HEK293 (cell line): ENCODE measurements at regions not wholly inside any gene's neighbourhood (a gene's known extent, or its start where the extent isn't known, plus 50 kb on each side); places are given as distances from the start of the nearest gene placed in this dataset.

Experiments used
- CTCF ChIA-PET: fragments of 350-600 bp; formaldehyde crosslinking; extraction: SDS; loops from one replicate; lab custom pipeline; 2021; ENCODE audit warnings: antibody characterized with exemption; lab: Yijun Ruan, JAX
- POLR2A ChIA-PET: fragments of 300-600 bp; formaldehyde crosslinking; extraction: SDS; loops from one replicate; lab custom pipeline; 2020; ENCODE audit warnings: antibody characterized with exemption, inconsistent platforms; lab: Yijun Ruan, JAX
- H3K27ac ChIP-seq: fragments of 200-500 bp; sonication (Bioruptor generic); 2 replicates; pipeline ENCODE4 v1.5.1; 2014; ENCODE audit warnings: low read depth, low read length, control low read depth, inconsistent platforms; ENCODE audit errors: extremely low read depth
- H3K36me3 ChIP-seq, 2 experiments: fragments of 200-500 bp in 1 of 2; sonication (Bioruptor generic) in 1 of 2; 1 replicate in 1 of 2; 2 replicates in 1 of 2; pipeline ENCODE4 v1.5.1; 2014 to 2017; ENCODE audit warnings: inconsistent platforms in 2 of 2, low read length in 2 of 2; ENCODE audit not compliant: control insufficient read depth in 2 of 2, insufficient read depth in 1 of 2
- H3K4me1 ChIP-seq: fragments of 200-500 bp; sonication (Bioruptor generic); 2 replicates; pipeline ENCODE4 v1.5.1; 2014; ENCODE audit warnings: mild to moderate bottlenecking, low read length, inconsistent platforms; ENCODE audit not compliant: control insufficient read depth, insufficient read depth
- H3K4me3 ChIP-seq: 2 replicates; pipeline ENCODE4 v1.5.1; 2011; ENCODE audit warnings: low read depth, mild to moderate bottlenecking, control low read depth, low read length, moderate library complexity
- H3K9me3 ChIP-seq: fragments of 200-500 bp; sonication (Bioruptor generic); 2 replicates; pipeline ENCODE4 v1.5.1; 2014; ENCODE audit warnings: low read depth, low read length, inconsistent platforms; ENCODE audit not compliant: control insufficient read depth, insufficient read depth
- BCL11A ChIP-seq: fragments of 450-650 bp; formaldehyde crosslinking; IDR thresholded peaks from 2 replicates; pipeline ENCODE4 v1.5.1; 2016; ENCODE audit warnings: low read depth, missing biosample characterization, missing genetic modification characterization
- GLIS1 ChIP-seq: fragments of 450-650 bp; formaldehyde crosslinking; IDR thresholded peaks from 2 replicates; pipeline ENCODE4 v1.5.1; 2016; ENCODE audit warnings: missing biosample characterization, missing genetic modification characterization
- GLIS2 ChIP-seq: fragments of 450-650 bp; formaldehyde crosslinking; IDR thresholded peaks from 2 replicates; pipeline ENCODE4 v1.5.1; 2016; ENCODE audit warnings: missing biosample characterization, missing genetic modification characterization
- OSR2 ChIP-seq: fragments of 450-650 bp; formaldehyde crosslinking; IDR thresholded peaks from 2 replicates; pipeline ENCODE4 v1.5.1; 2016; ENCODE audit warnings: missing biosample characterization, missing genetic modification characterization
- PRDM10 ChIP-seq: fragments of 450-650 bp; formaldehyde crosslinking; IDR thresholded peaks from 2 replicates; pipeline ENCODE4 v1.5.1; 2016; ENCODE audit warnings: missing biosample characterization, missing genetic modification characterization
- PRDM4 ChIP-seq: fragments of 450-650 bp; formaldehyde crosslinking; IDR thresholded peaks from 2 replicates; pipeline ENCODE4 v1.5.1; 2017; ENCODE audit warnings: missing biosample characterization, missing genetic modification characterization
- REPIN1 ChIP-seq: fragments of 450-650 bp; formaldehyde crosslinking; IDR thresholded peaks from 2 replicates; pipeline ENCODE4 v1.5.1; 2017; ENCODE audit warnings: missing biosample characterization, missing genetic modification characterization, low read depth
- TSHZ1 ChIP-seq: fragments of 450-650 bp; formaldehyde crosslinking; IDR thresholded peaks from 2 replicates; pipeline ENCODE4 v1.5.1; 2016; ENCODE audit warnings: missing biosample characterization, missing genetic modification characterization, borderline replicate concordance
- ZFP37 ChIP-seq: fragments of 450-650 bp; formaldehyde crosslinking; IDR thresholded peaks from 2 replicates; pipeline ENCODE4 v1.5.1; 2016; ENCODE audit warnings: missing biosample characterization, missing genetic modification characterization
- ZNF169 ChIP-seq: fragments of 450-650 bp; formaldehyde crosslinking; IDR thresholded peaks from 2 replicates; pipeline ENCODE4 v1.5.1; 2016; ENCODE audit warnings: missing biosample characterization, missing genetic modification characterization
- ZNF175 ChIP-seq: fragments of 450-650 bp; formaldehyde crosslinking; IDR thresholded peaks from 2 replicates; pipeline ENCODE4 v1.5.1; 2016; ENCODE audit warnings: missing biosample characterization, missing genetic modification characterization
- ZNF184 ChIP-seq: fragments of 450-650 bp; IDR thresholded peaks from 2 replicates; pipeline ENCODE4 v1.5.1; 2018; ENCODE audit warnings: missing biosample characterization, mild to moderate bottlenecking, missing genetic modification characterization
- ZNF221 ChIP-seq: fragments of 450-650 bp; formaldehyde crosslinking; IDR thresholded peaks from 2 replicates; pipeline ENCODE4 v1.5.1; 2017; ENCODE audit warnings: missing biosample characterization, missing genetic modification characterization, borderline replicate concordance
- ZNF266 ChIP-seq: fragments of 450-650 bp; formaldehyde crosslinking; IDR thresholded peaks from 2 replicates; pipeline ENCODE4 v1.5.1; 2016; ENCODE audit warnings: missing biosample characterization, missing genetic modification characterization, low read depth
- ZNF274 ChIP-seq, 2 experiments: fragments of 200-500 bp in 1 of 2; fragments of 450-650 bp in 1 of 2; sonication (Bioruptor generic) in 1 of 2; formaldehyde crosslinking in 1 of 2; IDR thresholded peaks; 2 replicates each; pipeline versions ENCODE4 v1.5.1 to v1.6.1; 2014 to 2016; ENCODE audit warnings: borderline replicate concordance in 1 of 2, inconsistent platforms in 1 of 2, low read length in 1 of 2, missing biosample characterization in 1 of 2, missing genetic modification characterization in 1 of 2
- ZNF292 ChIP-seq: fragments of 450-650 bp; formaldehyde crosslinking; IDR thresholded peaks from 2 replicates; pipeline ENCODE4 v1.5.1; 2016; ENCODE audit warnings: low read depth, missing biosample characterization, missing genetic modification characterization, borderline replicate concordance
- ZNF366 ChIP-seq: fragments of 450-650 bp; formaldehyde crosslinking; conservative IDR thresholded peaks from 2 replicates; pipeline ENCODE4 v1.5.1; 2016; ENCODE audit warnings: missing biosample characterization, missing genetic modification characterization
- ZNF391 ChIP-seq: fragments of 450-650 bp; formaldehyde crosslinking; IDR thresholded peaks from 2 replicates; pipeline ENCODE4 v1.5.1; 2016; ENCODE audit warnings: low read depth, missing biosample characterization, missing genetic modification characterization, borderline replicate concordance
- ZNF426 ChIP-seq: fragments of 450-650 bp; formaldehyde crosslinking; IDR thresholded peaks from 2 replicates; pipeline ENCODE4 v1.5.1; 2017; ENCODE audit warnings: missing biosample characterization, missing genetic modification characterization, mild to moderate bottlenecking, inconsistent platforms, moderate library complexity
- ZNF558 ChIP-seq: fragments of 450-650 bp; formaldehyde crosslinking; IDR thresholded peaks from 2 replicates; pipeline ENCODE4 v1.5.1; 2016; ENCODE audit warnings: missing biosample characterization, missing genetic modification characterization
- ZNF639 ChIP-seq: fragments of 450-650 bp; formaldehyde crosslinking; IDR thresholded peaks from 2 replicates; pipeline ENCODE4 v1.5.1; 2016; ENCODE audit warnings: missing biosample characterization, missing genetic modification characterization

- CTCF ChIA-PET: no interaction called here
- H3K4me3 ChIP-seq: no peak overlapping the region
- H3K27ac ChIP-seq: no peak overlapping the region
- POLR2A ChIA-PET: no interaction called here
- no peaks in the 10 kb centered on the region for H3K9me3 ChIP-seq
- H3K36me3 ChIP-seq: no peaks in the 10 kb centered on the region
- TF ChIP-seq ZFP37 (no peak), ZNF366 (tag by site-specific recombination) (0 out of 2 replicates have a peak, but pooled peaks have one; percentile 25)
- H3K4me1 ChIP-seq: no peaks in the 10 kb centered on the region
Observed at GRCh38 chr1:4024811-4025210, 124.7 kb upstream of the C1orf174 start.

GRCh38 chr1:4025752-4026151, 125.7 kb upstream of the C1orf174 start:
- no peak overlapping the region for H3K27ac ChIP-seq
- TF ChIP-seq ZNF391 (tag by site-specific recombination): no peak
- TF ChIP-seq ZNF426 (tag by site-specific recombination): no peak
- no peak for TF ChIP-seq GLIS2 (tag by site-specific recombination)
- no peak for TF ChIP-seq GLIS1 (tag by site-specific recombination)
- no peak for TF ChIP-seq ZNF221
- TF ChIP-seq TSHZ1 (tag by site-specific recombination): no peak
- no peak for TF ChIP-seq ZNF558 (tag by site-specific recombination)
- no peak for TF ChIP-seq ZNF292
- TF ChIP-seq, all 188 proteins: peak for 0
- POLR2A ChIA-PET: interaction anchor here (0.6 kb wide), 1 partner anchor 87 kb away, joined by 3 read pairs; no protein-coding TSS in a partner anchor
- Histone ChIP-seq H3K9me3 (no peaks in the 10 kb centered on the region), H3K4me3 (no peak overlapping the region), H3K36me3 (no peaks in the 10 kb centered on the region), H3K4me1 (no peaks in the 10 kb centered on the region)
- CTCF ChIA-PET: no interaction called here

GRCh38 chr1:4027008-4027407, 126.9 kb upstream of the C1orf174 start:
- Histone ChIP-seq H3K4me1 (no peaks in the 10 kb centered on the region), H3K36me3 (no peaks in the 10 kb centered on the region), H3K9me3 (no peaks in the 10 kb centered on the region), H3K27ac (no peak overlapping the region), H3K4me3 (no peak overlapping the region)
- ChIA-PET CTCF (interaction anchor here (0.7 kb wide), 1 partner anchor 60 kb away, joined by 3 read pairs; no protein-coding TSS in a partner anchor), POLR2A (no interaction called here)
- TF ChIP-seq ZNF639: no peak
- no peak for TF ChIP-seq OSR2 (tag by site-specific recombination)
- no peak for TF ChIP-seq REPIN1 (tag by site-specific recombination)
- no peak for TF ChIP-seq ZNF266 (tag by site-specific recombination)
- no peak for TF ChIP-seq ZNF426 (tag by site-specific recombination)
- no peak for TF ChIP-seq BCL11A (tag by site-specific recombination)
- TF ChIP-seq ZNF169 (tag by site-specific recombination): no peak
- no peak for TF ChIP-seq PRDM4 (tag by site-specific recombination)
- no peak for TF ChIP-seq ZNF274 (IDR thresholded peaks at IDR 0.05; ENCODE audit: low read length)
- no peak for TF ChIP-seq ZNF274 (tag by site-specific recombination; IDR thresholded peaks at IDR 0.05; ENCODE audit: borderline replicate concordance)
- TF ChIP-seq ZNF175 (tag by site-specific recombination): no peak
- no peak for TF ChIP-seq PRDM10 (tag by site-specific recombination)
- no peak for TF ChIP-seq ZNF184 (tag by site-specific recombination)
